Activated CD8-positive, alpha-beta T cell treated with anti-CD3 and anti-CD28 coated beads, Interleukin-2, amount 10 ng/mL, durations not matched to agents 7 days and 5 days (primary cell): ENCODE measurements at regions not wholly inside any gene's neighbourhood (a gene's known extent, or its start where the extent isn't known, plus 50 kb on each side); places are given as distances from the start of the nearest gene placed in this dataset.

ENCODE experiments used
- ATAC-seq: fragments of 150-1000 bp; cut with Tn5 transposase; one replicate; pipeline ENCODE4 v1.10.0; 2021; ENCODE audit warnings: moderate library complexity
- CTCF ChIA-PET: fragments of 350-600 bp; sonication (Branson Sonifier 250); formaldehyde crosslinking; loops from one replicate; lab custom pipeline; 2021; ENCODE audit warnings: antibody characterized with exemption; lab: Charles Lee
- POLR2A ChIA-PET: fragments of 350-600 bp; sonication (Branson Sonifier 250); formaldehyde crosslinking; loops from one replicate; lab custom pipeline; 2021; ENCODE audit warnings: antibody characterized with exemption; lab: Charles Lee
- DNase-seq: peaks from one replicate; pipeline ENCODE4 v3.0.0-alpha.2; 2020
- H3K27ac Mint-ChIP-seq: one replicate; pipeline ENCODE4 v1.8.0; 2021; ENCODE audit warnings: mild to moderate bottlenecking, mixed read lengths
- H3K27me3 Mint-ChIP-seq: one replicate; pipeline ENCODE4 v1.8.0; 2021; ENCODE audit warnings: low read depth, mixed read lengths
- H3K36me3 Mint-ChIP-seq: one replicate; pipeline ENCODE4 v1.8.0; 2021; ENCODE audit warnings: low read depth, mixed read lengths
- H3K4me1 Mint-ChIP-seq: one replicate; pipeline ENCODE4 v1.8.0; 2021; ENCODE audit warnings: low read depth, mixed read lengths
- H3K4me3 Mint-ChIP-seq: one replicate; pipeline ENCODE4 v1.8.0; 2021; ENCODE audit warnings: mild to moderate bottlenecking, mixed read lengths
- H3K9me3 Mint-ChIP-seq: one replicate; pipeline ENCODE4 v1.8.0; 2022; ENCODE audit warnings: mixed read lengths; ENCODE audit not compliant: insufficient read depth

GRCh38 chr5:93165559-93165958 lies 415.5 kb downstream of the NR2F1-AS1 start:
- Mint-ChIP-seq H3K36me3 (no peaks in the 10 kb centered on the region), H3K27ac (no peak overlapping the region), H3K4me3 (no peak overlapping the region), H3K9me3 (no peaks in the 10 kb centered on the region), H3K27me3 (no peaks in the 10 kb centered on the region), H3K4me1 (no peaks in the 10 kb centered on the region)
- no peak for DNase-seq
- ATAC-seq = no peak
- CTCF ChIA-PET = no interaction called here
- POLR2A ChIA-PET = no interaction called here

GRCh38 chr5:93164690-93165089 lies 416.3 kb downstream of the NR2F1-AS1 start:
- no peak for ATAC-seq
- H3K36me3 Mint-ChIP-seq = no peaks in the 10 kb centered on the region
- no peaks in the 10 kb centered on the region for H3K4me1 Mint-ChIP-seq

GRCh38 chr5:93163010-93163663 lies 417.9 kb downstream of the NR2F1-AS1 start:
- POLR2A ChIA-PET = no interaction called here
- no peak overlapping the region for H3K4me3 Mint-ChIP-seq

More at GRCh38 chr5:93164690-93165089, 416.3 kb downstream of the NR2F1-AS1 start:
- POLR2A ChIA-PET = no interaction called here
- Mint-ChIP-seq H3K9me3 (no peaks in the 10 kb centered on the region), H3K27me3 (no peaks in the 10 kb centered on the region), H3K4me3 (no peak overlapping the region), H3K27ac (no peak overlapping the region)
- no peak for DNase-seq
- CTCF ChIA-PET = no interaction called here

GRCh38 chr5:93161661-93162654 lies 419.1 kb downstream of the NR2F1-AS1 start:
- CTCF ChIA-PET = no interaction called here
- POLR2A ChIA-PET = no interaction called here
- Mint-ChIP-seq H3K9me3 (no peaks in the 10 kb centered on the region), H3K36me3 (no peaks in the 10 kb centered on the region), H3K27ac (no peak overlapping the region), H3K27me3 (no peaks in the 10 kb centered on the region), H3K4me3 (no peak overlapping the region), H3K4me1 (no peaks in the 10 kb centered on the region)
- ATAC-seq (no peak), DNase-seq (no peak)

More at GRCh38 chr5:93163010-93163663, 417.9 kb downstream of the NR2F1-AS1 start:
- no peak overlapping the region for H3K27ac Mint-ChIP-seq
- DNase-seq (no peak), ATAC-seq (no peak)
- H3K9me3 Mint-ChIP-seq = no peaks in the 10 kb centered on the region
- no peaks in the 10 kb centered on the region for H3K36me3 Mint-ChIP-seq
- CTCF ChIA-PET = no interaction called here
- H3K27me3 Mint-ChIP-seq = no peaks in the 10 kb centered on the region
- H3K4me1 Mint-ChIP-seq = no peaks in the 10 kb centered on the region

- no peak overlapping the region for H3K27ac Mint-ChIP-seq
- DNase-seq (no peak), ATAC-seq (no peak)
- H3K27me3 Mint-ChIP-seq = no peaks in the 10 kb centered on the region
- ChIA-PET POLR2A (no interaction called here), CTCF (no interaction called here)
- no peaks in the 10 kb centered on the region for H3K4me1 Mint-ChIP-seq
- H3K9me3 Mint-ChIP-seq = no peaks in the 10 kb centered on the region
- H3K36me3 Mint-ChIP-seq = no peaks in the 10 kb centered on the region
- no peak overlapping the region for H3K4me3 Mint-ChIP-seq
These were observed 422.2 kb downstream of the NR2F1-AS1 start for GRCh38 chr5:93158841-93159240.

GRCh38 chr5:93156566-93156965 lies 424.5 kb downstream of the NR2F1-AS1 start:
- no peak overlapping the region for H3K4me3 Mint-ChIP-seq
- H3K4me1 Mint-ChIP-seq = no peaks in the 10 kb centered on the region
- H3K27me3 Mint-ChIP-seq = no peaks in the 10 kb centered on the region
- ChIA-PET CTCF (no interaction called here), POLR2A (no interaction called here)
- H3K36me3 Mint-ChIP-seq = no peaks in the 10 kb centered on the region
- DNase-seq = no peak
- H3K9me3 Mint-ChIP-seq = no peaks in the 10 kb centered on the region
- no peak for ATAC-seq
- no peak overlapping the region for H3K27ac Mint-ChIP-seq

- Mint-ChIP-seq H3K9me3 (no peaks in the 10 kb centered on the region), H3K27ac (no peak overlapping the region), H3K4me3 (no peak overlapping the region), H3K4me1 (no peaks in the 10 kb centered on the region), H3K27me3 (no peaks in the 10 kb centered on the region), H3K36me3 (no peaks in the 10 kb centered on the region)
- ChIA-PET POLR2A (no interaction called here), CTCF (no interaction called here)
- no peak for DNase-seq
- ATAC-seq = no peak
These were observed 426.5 kb downstream of the NR2F1-AS1 start for GRCh38 chr5:93154535-93154934.

GRCh38 chr5:93153461-93153860 lies 427.6 kb downstream of the NR2F1-AS1 start:
- ATAC-seq (no peak), DNase-seq (no peak)
- Mint-ChIP-seq H3K27ac (no peak overlapping the region), H3K9me3 (no peaks in the 10 kb centered on the region), H3K27me3 (no peaks in the 10 kb centered on the region), H3K4me1 (no peaks in the 10 kb centered on the region), H3K4me3 (no peak overlapping the region), H3K36me3 (no peaks in the 10 kb centered on the region)
- ChIA-PET POLR2A (no interaction called here), CTCF (no interaction called here)

GRCh38 chr5:93151896-93152295 lies 429.1 kb downstream of the NR2F1-AS1 start:
- no peak for DNase-seq
- H3K27me3 Mint-ChIP-seq = no peaks in the 10 kb centered on the region
- ChIA-PET POLR2A (no interaction called here), CTCF (no interaction called here)
- no peak for ATAC-seq
- no peaks in the 10 kb centered on the region for H3K4me1 Mint-ChIP-seq
- H3K36me3 Mint-ChIP-seq = no peaks in the 10 kb centered on the region
- H3K27ac Mint-ChIP-seq = no peak overlapping the region
- H3K9me3 Mint-ChIP-seq = no peaks in the 10 kb centered on the region
- H3K4me3 Mint-ChIP-seq = no peak overlapping the region

GRCh38 chr5:93151121-93151520 lies 429.9 kb downstream of the NR2F1-AS1 start:
- no peaks in the 10 kb centered on the region for H3K27me3 Mint-ChIP-seq
- H3K4me1 Mint-ChIP-seq = no peaks in the 10 kb centered on the region
- CTCF ChIA-PET = no interaction called here
- no peaks in the 10 kb centered on the region for H3K9me3 Mint-ChIP-seq
- H3K27ac Mint-ChIP-seq = no peak overlapping the region
- no peak overlapping the region for H3K4me3 Mint-ChIP-seq
- H3K36me3 Mint-ChIP-seq = no peaks in the 10 kb centered on the region
- ATAC-seq (no peak), DNase-seq (no peak)
- POLR2A ChIA-PET = no interaction called here

GRCh38 chr5:93150311-93151012 lies 430.6 kb downstream of the NR2F1-AS1 start:
- Mint-ChIP-seq H3K27ac (no peak overlapping the region), H3K4me1 (no peaks in the 10 kb centered on the region), H3K36me3 (no peaks in the 10 kb centered on the region), H3K27me3 (no peaks in the 10 kb centered on the region), H3K9me3 (no peaks in the 10 kb centered on the region), H3K4me3 (no peak overlapping the region)
- CTCF ChIA-PET = no interaction called here
- POLR2A ChIA-PET = interaction anchor here (0.6 kb wide), 1 partner anchor 351 kb away, joined by 4 read pairs; no protein-coding TSS in a partner anchor
- DNase-seq (no peak), ATAC-seq (no peak)

GRCh38 chr5:93145767-93146166 lies 435.3 kb downstream of the NR2F1-AS1 start:
- Mint-ChIP-seq H3K4me1 (no peaks in the 10 kb centered on the region), H3K36me3 (no peaks in the 10 kb centered on the region), H3K27me3 (no peaks in the 10 kb centered on the region), H3K4me3 (no peak overlapping the region), H3K27ac (no peak overlapping the region), H3K9me3 (no peaks in the 10 kb centered on the region)
- CTCF ChIA-PET = no interaction called here
- POLR2A ChIA-PET = no interaction called here
- no peak for ATAC-seq
- no peak for DNase-seq
